Psoas muscle (tissue), 7 donors: ENCODE measurements at regions not wholly inside any gene's neighbourhood (a gene's known extent, or its start where the extent isn't known, plus 50 kb on each side); places are given as distances from the start of the nearest gene placed in this dataset.
A peak's percentile ranks its signal among the peaks of the same experiment; 100 is the strongest.

Experiments
- ATAC-seq, 4 donors: fragments of 200-7000 bp; cut with Tn5 transposase; one replicate each; pipeline ENCODE4 v1.9.1; 2020; ENCODE audit warnings: moderate library complexity in 3 of 4, mild to moderate bottlenecking in 2 of 4
- DNase-seq, 2 donors: peaks; one replicate each; pipeline ENCODE4 v3.0.0-alpha.2; 2020
- H3K27ac ChIP-seq: fragments of 200-600 bp; one replicate; pipeline ENCODE4 v1.8.0; 2022
- H3K27me3 ChIP-seq, 3 donors: fragments of 200-600 bp in 1 of 3; one replicate each; pipeline versions ENCODE4 v1.6.1 to v1.8.0; 2013 to 2022; ENCODE audit warnings: low read length in 2 of 3, mild to moderate bottlenecking in 2 of 3, moderate library complexity in 1 of 3; ENCODE audit not compliant: insufficient read depth in 3 of 3
- H3K36me3 ChIP-seq, 2 donors: fragments of 200-600 bp in 1 of 2; one replicate each; pipeline versions ENCODE4 v1.6.1 to v1.8.0; 2013 to 2022; ENCODE audit warnings: low read depth in 1 of 2, mild to moderate bottlenecking in 1 of 2, moderate library complexity in 1 of 2; ENCODE audit not compliant: insufficient read depth in 1 of 2
- H3K4me1 ChIP-seq: fragments of 200-600 bp; one replicate; pipeline ENCODE4 v1.8.0; 2022
- H3K4me3 ChIP-seq: fragments of 200-600 bp; one replicate; pipeline ENCODE4 v1.8.0; 2022; ENCODE audit warnings: mild to moderate bottlenecking
- H3K9me3 ChIP-seq: fragments of 200-600 bp; one replicate; pipeline ENCODE4 v1.8.0; 2022
- CTCF ChIP-seq: fragments of 200-600 bp; IDR thresholded peaks from one replicate; pipeline ENCODE4 v1.8.0; 2022; ENCODE audit warnings: antibody characterized with exemption
- WGBS, 3 donors: extraction: QIAGEN DNeasy Blood & Tissue Kit; methylation state at CpG; one replicate each; pipeline versions ENCODE4 v1.1.6 to v1.1.7; 2013; 5-methylcytosine and 5-hydroxymethylcytosine counted together
- intact Hi-C, 2 donors: fragments of 100-400 bp; cut with DNase I; formaldehyde crosslinking; loops; one replicate each; pipeline versions ENCODE4 v1.11.0 to v1.14.2; 2022
- donor health status: healthy with polysubstance abuse.
- donor health status: DM: no; HTN: no; CAD: no; lungs with moderate emphysema.
- donor health status: Bipolar disorder and iron deficiency.
- donor health status: healthy.
- donor health status: DM: yes; HTN: yes; CAD: no.
- donor health status: DM: no; HTN: no; CAD: no.
- donor health status: DM: yes; HTN: yes; CAD: no.

GRCh38 chr5:124383693-124384092, 362.7 kb downstream of the ZNF608 start:
- Histone ChIP-seq H3K27me3 (no peaks in the 10 kb centered on the region), H3K4me1 (no peaks in the 10 kb centered on the region), H3K9me3 (peaks cover 26% of the 10 kb centered on the region), H3K36me3 (no peaks in the 10 kb centered on the region), H3K27ac (no peak overlapping the region), H3K4me3 (no peak overlapping the region)
- TF ChIP-seq CTCF = no peak
- ATAC-seq (no peak), DNase-seq (no peak)
- intact Hi-C loops = no loop called here

GRCh38 chr5:124377386-124377785, 369.1 kb downstream of the ZNF608 start:
- no peak for DNase-seq
- intact Hi-C loops = no loop called here
- Histone ChIP-seq H3K27ac (no peak overlapping the region), H3K4me3 (no peak overlapping the region), H3K4me1 (no peaks in the 10 kb centered on the region), H3K36me3 (no peaks in the 10 kb centered on the region), H3K27me3 (no peaks in the 10 kb centered on the region), H3K9me3 (peaks cover 4% of the 10 kb centered on the region)
- WGBS, 3 donors = 85 to 100% (median 97%) methylated on average over 1 of the region's 1 CpG
- TF ChIP-seq CTCF = no peak
- ATAC-seq = no peak

GRCh38 chr5:124373883-124374282, 372.6 kb downstream of the ZNF608 start:
- H3K4me1 ChIP-seq = peaks cover 7% of the 10 kb centered on the region
- no peak overlapping the region for H3K4me3 ChIP-seq
- no peak overlapping the region for H3K27ac ChIP-seq
- no peak for ATAC-seq
- intact Hi-C loops = no loop called here
- H3K36me3 ChIP-seq = no peaks in the 10 kb centered on the region
- DNase-seq = no peak
- WGBS, 3 donors = 96 to 99% (median 98%) methylated on average over 3 of the region's 3 CpGs
- H3K27me3 ChIP-seq = no peaks in the 10 kb centered on the region
- no peak for TF ChIP-seq CTCF
- H3K9me3 ChIP-seq = no peaks in the 10 kb centered on the region

GRCh38 chr5:124372457-124372856, 374.0 kb downstream of the ZNF608 start:
- Histone ChIP-seq H3K4me3 (no peak overlapping the region), H3K9me3 (no peaks in the 10 kb centered on the region), H3K36me3 (no peaks in the 10 kb centered on the region), H3K4me1 (peaks cover 7% of the 10 kb centered on the region), H3K27me3 (no peaks in the 10 kb centered on the region), H3K27ac (no peak overlapping the region)
- DNase-seq = no peak
- 92 to 98% (median 97%) methylated on average over 4 of the region's 4 CpGs for WGBS, 3 donors
- TF ChIP-seq CTCF = no peak
- ATAC-seq = no peak
- intact Hi-C loops = no loop called here

GRCh38 chr5:124371111-124371706, 375.2 kb downstream of the ZNF608 start:
- no peaks in the 10 kb centered on the region for H3K9me3 ChIP-seq
- no peak overlapping the region for H3K4me3 ChIP-seq
- DNase-seq (no peak), ATAC-seq (peak in 2 of 4 donors; percentile 35 to 52)
- WGBS, 3 donors = 34 to 62% (median 42%) methylated on average over 4 of the region's 4 CpGs
- no peaks in the 10 kb centered on the region for H3K27me3 ChIP-seq
- no peak overlapping the region for H3K27ac ChIP-seq
- TF ChIP-seq CTCF = no peak
- H3K36me3 ChIP-seq = no peaks in the 10 kb centered on the region
- intact Hi-C loops = no loop called here
- H3K4me1 ChIP-seq = peaks cover 7% of the 10 kb centered on the region
